HFF-Myc (cell line): ENCODE measurements at regions not wholly inside any gene's neighbourhood (a gene's known extent, or its start where the extent isn't known, plus 50 kb on each side); places are given as distances from the start of the nearest gene placed in this dataset.

Experiments
- DNase-seq: peaks from one replicate; pipeline ENCODE4 v3.0.0-alpha.2; 2011; ENCODE audit warnings: low read depth; ENCODE audit errors: extremely low read depth
- H3K4me3 ChIP-seq: replicated peaks from 2 replicates; pipeline ENCODE4 v1.5.1; 2011; ENCODE audit warnings: low read depth, mild to moderate bottlenecking, control low read depth, low read length
- TF ChIP-seq, protein P1 (sequence below): IDR thresholded peaks from 2 replicates; pipeline ENCODE4 v1.5.1; 2012; ENCODE audit warnings: mild to moderate bottlenecking, low read depth, low read length, control low read depth; ENCODE audit errors: missing control alignments

DNA sequence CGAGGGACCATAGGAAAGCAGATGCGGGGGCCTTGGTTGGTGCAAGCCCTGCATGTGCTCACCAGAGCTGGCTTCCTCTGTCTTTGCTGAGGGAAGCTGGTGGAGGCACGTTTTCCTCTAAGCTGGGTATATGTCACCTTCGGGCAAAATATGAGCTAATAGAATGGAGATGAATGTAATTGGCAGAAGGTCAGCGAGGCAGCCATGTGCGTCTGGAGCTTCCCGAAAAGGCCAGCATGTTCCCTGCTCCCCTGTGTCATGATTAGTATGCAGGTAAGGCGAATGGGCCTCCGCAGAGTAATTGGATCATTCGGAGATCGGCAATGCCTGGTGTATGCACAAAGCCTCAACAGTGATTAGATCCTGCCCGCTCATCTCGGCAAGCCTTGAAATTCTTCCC, 806.2 kb upstream of the EEF2KMT start:
- DNase-seq: no peak
- H3K4me3 ChIP-seq: no peak overlapping the region
- TF ChIP-seq, protein P1, sequence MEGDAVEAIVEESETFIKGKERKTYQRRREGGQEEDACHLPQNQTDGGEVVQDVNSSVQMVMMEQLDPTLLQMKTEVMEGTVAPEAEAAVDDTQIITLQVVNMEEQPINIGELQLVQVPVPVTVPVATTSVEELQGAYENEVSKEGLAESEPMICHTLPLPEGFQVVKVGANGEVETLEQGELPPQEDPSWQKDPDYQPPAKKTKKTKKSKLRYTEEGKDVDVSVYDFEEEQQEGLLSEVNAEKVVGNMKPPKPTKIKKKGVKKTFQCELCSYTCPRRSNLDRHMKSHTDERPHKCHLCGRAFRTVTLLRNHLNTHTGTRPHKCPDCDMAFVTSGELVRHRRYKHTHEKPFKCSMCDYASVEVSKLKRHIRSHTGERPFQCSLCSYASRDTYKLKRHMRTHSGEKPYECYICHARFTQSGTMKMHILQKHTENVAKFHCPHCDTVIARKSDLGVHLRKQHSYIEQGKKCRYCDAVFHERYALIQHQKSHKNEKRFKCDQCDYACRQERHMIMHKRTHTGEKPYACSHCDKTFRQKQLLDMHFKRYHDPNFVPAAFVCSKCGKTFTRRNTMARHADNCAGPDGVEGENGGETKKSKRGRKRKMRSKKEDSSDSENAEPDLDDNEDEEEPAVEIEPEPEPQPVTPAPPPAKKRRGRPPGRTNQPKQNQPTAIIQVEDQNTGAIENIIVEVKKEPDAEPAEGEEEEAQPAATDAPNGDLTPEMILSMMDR: no peak

DNA sequence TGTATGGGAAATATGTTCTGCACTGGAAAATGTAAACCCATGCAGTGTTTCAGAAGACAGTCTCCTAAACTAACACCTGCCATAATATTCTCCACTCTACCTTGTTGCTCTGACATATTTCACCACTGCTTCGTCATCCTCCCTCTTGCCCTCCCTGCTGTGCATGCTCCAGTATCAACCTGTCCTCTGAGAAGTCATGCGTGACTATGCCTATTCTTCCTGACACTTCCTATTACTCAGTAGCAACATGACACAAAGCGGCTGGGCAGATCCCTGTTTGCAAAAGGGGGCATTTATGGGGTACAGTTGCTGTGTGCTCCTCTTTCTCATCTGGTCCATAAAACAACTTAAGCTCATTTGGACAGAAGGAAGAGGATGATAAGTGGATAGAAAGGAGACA, 805.6 kb upstream of the EEF2KMT start:
- H3K4me3 ChIP-seq: no peak overlapping the region
- DNase-seq: no peak
- TF ChIP-seq, protein P1: no peak

DNA sequence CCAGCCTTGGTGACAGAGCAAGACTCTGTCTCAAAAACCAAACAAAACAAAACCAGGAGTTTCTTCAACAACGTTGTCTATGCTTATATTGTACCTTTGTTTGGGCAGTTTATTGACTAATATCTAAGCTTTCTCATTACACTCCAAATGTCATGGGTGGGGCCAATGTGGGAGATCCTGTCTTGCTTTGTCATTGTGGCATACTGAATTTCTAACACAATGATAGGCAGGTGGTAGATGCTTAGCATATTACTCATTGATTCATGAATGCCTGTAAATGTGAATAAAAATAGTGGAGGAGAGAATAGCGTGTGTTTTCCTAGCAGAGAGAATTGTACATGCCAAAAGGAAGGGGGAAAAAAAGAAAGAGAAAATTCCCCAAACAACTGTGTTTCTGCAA, 802.5 kb upstream of the EEF2KMT start:
- H3K4me3 ChIP-seq: no peak overlapping the region
- no peak for DNase-seq
- TF ChIP-seq, protein P1: no peak

DNA sequence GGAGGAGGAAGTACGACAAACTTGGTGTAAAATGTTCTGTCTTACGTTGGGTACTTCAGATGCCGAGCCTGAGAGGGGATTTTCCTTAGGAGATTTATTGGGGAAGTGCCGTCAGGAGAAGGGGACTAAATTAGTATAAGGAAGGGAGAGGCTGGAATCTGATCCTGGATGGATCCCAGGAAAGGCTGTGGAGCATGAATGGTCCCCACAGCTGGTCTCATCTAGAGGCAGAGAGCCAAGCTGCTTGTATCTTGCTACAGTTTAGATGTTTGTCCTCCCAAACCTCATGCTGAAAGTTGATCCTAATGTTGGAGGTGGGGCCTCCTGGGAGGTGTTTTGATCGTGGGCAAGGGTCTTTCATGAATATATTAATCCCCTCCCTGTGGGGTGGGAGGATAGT, 798.4 kb upstream of the EEF2KMT start:
- no peak for DNase-seq

DNA sequence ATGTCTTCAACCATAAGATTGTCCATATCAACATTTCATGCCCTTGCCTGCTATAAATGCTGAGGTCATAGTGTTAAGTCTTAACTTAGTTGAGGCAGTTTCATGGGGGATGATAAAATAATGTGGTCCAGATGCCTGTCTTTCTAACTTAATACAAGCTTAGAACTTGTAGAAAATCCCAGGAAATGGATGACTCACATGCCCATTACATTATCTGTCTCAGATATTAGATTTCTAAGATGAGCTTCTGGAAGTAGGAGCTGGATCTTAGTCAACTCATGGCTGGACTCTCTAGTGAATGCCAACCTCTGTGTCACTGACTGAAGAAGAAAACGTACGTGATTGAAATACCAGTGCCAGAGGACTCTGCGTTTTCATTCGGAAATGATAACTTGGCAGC, 797.5 kb upstream of the EEF2KMT start:
- no peak overlapping the region for H3K4me3 ChIP-seq
- TF ChIP-seq, protein P1: no peak
- no peak for DNase-seq

More for the DNA sequence above, 798.4 kb upstream of the EEF2KMT start:
- TF ChIP-seq, protein P1: no peak
- H3K4me3 ChIP-seq: no peak overlapping the region

DNA sequence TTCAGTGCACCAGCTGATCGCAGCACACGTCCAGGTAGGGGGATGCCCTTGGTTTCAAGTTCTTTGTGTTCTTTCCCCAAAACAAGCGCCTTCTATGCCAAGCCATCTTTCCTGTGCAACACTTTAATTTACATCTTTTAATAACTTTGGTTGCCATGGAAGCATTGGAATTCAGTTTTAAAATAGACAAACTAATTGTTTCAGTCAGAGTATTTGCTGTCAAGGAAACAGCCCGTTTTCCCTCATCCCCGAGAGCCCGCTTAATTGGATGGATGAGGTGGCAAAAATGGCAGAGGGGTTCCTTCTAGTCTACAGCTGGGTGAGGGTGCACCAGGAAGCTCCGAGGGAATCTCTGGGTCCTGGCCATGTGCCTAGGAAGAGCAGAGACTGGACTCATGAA, 793.7 kb upstream of the EEF2KMT start:
- TF ChIP-seq, protein P1: no peak

DNA sequence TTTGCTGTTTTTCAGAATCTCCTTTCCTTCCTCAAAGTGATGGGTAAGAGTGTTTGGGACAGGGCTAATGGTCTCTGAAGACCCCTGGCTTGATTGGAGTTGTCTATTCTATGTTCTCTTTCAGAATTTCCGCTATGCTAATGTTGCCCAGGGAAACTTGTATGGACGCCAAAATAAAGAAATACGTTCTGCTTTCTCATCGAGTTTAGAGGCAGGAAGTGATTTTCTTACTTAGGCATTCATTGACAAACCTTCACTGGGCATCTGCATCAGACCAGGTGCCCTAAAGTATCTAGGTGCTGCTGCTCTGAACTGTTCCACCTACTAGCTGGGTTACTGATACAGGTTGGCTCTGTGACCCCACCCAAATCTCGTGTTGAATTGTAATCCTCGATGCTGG, 787.9 kb upstream of the EEF2KMT start:
- TF ChIP-seq, protein P1: no peak
- H3K4me3 ChIP-seq: no peak overlapping the region
- DNase-seq: no peak

More for the DNA sequence above, 793.7 kb upstream of the EEF2KMT start:
- no peak for DNase-seq
- no peak overlapping the region for H3K4me3 ChIP-seq
